ENCODE measurements at regions not wholly inside any gene's neighbourhood (a gene's known extent, or its start where the extent isn't known, plus 50 kb on each side); places are given as distances from the start of the nearest gene placed in this dataset.

- Histone ChIP-seq H3K9me3 (no peaks in the 10 kb centered on the region), H3K27me3 (replicated peaks in 1 of 7) (peaks cover 0 to 6% (median 0%) of the 10 kb centered on the region in 7 donors), H3K36me3 (no peaks in the 10 kb centered on the region), H3K4me1 (no peaks in the 10 kb centered on the region), H3K27ac (no peak overlapping the region), H3K4me3 (no peak overlapping the region)
- no peak for TF ChIP-seq POLR2AphosphoS5 (IDR thresholded peaks at IDR 0.05)
- no peak for TF ChIP-seq POLR2A (IDR thresholded peaks at IDR 0.05)
- TF ChIP-seq, protein P1, sequence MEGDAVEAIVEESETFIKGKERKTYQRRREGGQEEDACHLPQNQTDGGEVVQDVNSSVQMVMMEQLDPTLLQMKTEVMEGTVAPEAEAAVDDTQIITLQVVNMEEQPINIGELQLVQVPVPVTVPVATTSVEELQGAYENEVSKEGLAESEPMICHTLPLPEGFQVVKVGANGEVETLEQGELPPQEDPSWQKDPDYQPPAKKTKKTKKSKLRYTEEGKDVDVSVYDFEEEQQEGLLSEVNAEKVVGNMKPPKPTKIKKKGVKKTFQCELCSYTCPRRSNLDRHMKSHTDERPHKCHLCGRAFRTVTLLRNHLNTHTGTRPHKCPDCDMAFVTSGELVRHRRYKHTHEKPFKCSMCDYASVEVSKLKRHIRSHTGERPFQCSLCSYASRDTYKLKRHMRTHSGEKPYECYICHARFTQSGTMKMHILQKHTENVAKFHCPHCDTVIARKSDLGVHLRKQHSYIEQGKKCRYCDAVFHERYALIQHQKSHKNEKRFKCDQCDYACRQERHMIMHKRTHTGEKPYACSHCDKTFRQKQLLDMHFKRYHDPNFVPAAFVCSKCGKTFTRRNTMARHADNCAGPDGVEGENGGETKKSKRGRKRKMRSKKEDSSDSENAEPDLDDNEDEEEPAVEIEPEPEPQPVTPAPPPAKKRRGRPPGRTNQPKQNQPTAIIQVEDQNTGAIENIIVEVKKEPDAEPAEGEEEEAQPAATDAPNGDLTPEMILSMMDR (IDR thresholded peaks at IDR 0.05 in 8 of 11, conservative IDR thresholded peaks at IDR 0.05 in 3 of 11), result no peak
- WGBS, 5 donors, result 67 to 83% (median 77%) methylated on average over 4 of the region's 4 CpGs
- no peak for DNase-seq
- intact Hi-C loops (cut with DNase I; ENCODE audit: low total_unique reads), result no loop called here
Observed at GRCh38 chr13:97883396-97883795, 70.1 kb upstream of the IPO5 start.

DNA sequence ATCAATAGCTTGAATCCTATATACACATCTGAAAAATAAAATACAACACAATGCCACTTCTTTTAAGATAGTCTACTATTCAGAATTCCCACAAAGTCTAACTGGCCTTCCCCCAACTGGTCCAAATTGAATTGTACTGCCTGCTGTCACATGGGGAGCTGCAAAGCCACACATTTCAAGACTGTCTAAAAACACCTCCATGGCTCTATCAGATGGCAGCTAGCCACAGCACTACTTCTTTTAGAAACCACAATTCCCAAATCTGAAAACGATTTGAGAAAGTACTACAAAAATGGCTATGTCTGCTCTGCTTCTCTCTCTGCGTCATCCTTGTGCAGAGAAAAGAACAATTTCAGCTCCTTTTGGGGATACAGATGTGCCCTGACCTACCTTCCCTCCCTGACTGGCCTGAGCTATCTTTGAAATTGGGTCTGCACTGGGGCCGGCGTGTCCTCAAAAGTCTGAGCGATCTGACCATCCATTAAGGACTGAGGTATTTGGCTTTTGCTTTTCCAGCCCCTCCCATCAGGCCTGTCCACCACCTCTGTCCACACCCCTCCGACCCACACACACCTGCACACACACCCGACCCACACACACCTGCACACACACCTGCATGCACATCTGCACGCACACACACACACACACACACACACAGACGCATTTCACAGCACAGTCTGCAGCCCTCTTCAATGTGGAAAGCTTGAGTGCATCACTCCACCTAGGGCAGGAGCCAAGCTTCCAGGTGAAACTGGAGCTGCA lies 68.6 kb upstream of the IPO5 start:
- intact Hi-C loops (cut with DNase I; ENCODE audit: low total_unique reads), result no loop called here
- TF ChIP-seq POLR2AphosphoS5 (IDR thresholded peaks at IDR 0.05), result no peak
- TF ChIP-seq, protein P1 (IDR thresholded peaks at IDR 0.05 in 8 of 11, conservative IDR thresholded peaks at IDR 0.05 in 3 of 11), result no peak
- TF ChIP-seq POLR2A (IDR thresholded peaks at IDR 0.05), result no peak
- H3K4me1 ChIP-seq, result no peaks in the 10 kb centered on the region
- H3K27me3 ChIP-seq (replicated peaks in 1 of 7), result peaks cover 0 to 6% (median 0%) of the 10 kb centered on the region in 7 donors
- H3K36me3 ChIP-seq, result no peaks in the 10 kb centered on the region
- no peaks in the 10 kb centered on the region for H3K9me3 ChIP-seq
- H3K4me3 ChIP-seq, result no peak overlapping the region
- WGBS, 5 donors, result 79 to 90% (median 86%) methylated on average over 9 of the region's 9 CpGs
- H3K27ac ChIP-seq, result no peak overlapping the region
- no peak for DNase-seq

- no peaks in the 10 kb centered on the region for H3K36me3 ChIP-seq
- H3K4me3 ChIP-seq, result no peak overlapping the region
- DNase-seq, result no peak
- H3K27me3 ChIP-seq (replicated peaks in 1 of 7), result peaks cover 0 to 6% (median 0%) of the 10 kb centered on the region in 7 donors
- no peak overlapping the region for H3K27ac ChIP-seq
- intact Hi-C loops (cut with DNase I; ENCODE audit: low total_unique reads), result no loop called here
- no peak for TF ChIP-seq POLR2A (IDR thresholded peaks at IDR 0.05)
- TF ChIP-seq, protein P1 (IDR thresholded peaks at IDR 0.05 in 8 of 11, conservative IDR thresholded peaks at IDR 0.05 in 3 of 11), result no peak
- TF ChIP-seq POLR2AphosphoS5 (IDR thresholded peaks at IDR 0.05), result no peak
- WGBS, 5 donors, result 84 to 96% (median 91%) methylated on average over 2 of the region's 2 CpGs
- H3K4me1 ChIP-seq, result no peaks in the 10 kb centered on the region
- H3K9me3 ChIP-seq, result no peaks in the 10 kb centered on the region
Observed at GRCh38 chr13:97885641-97886040, 67.8 kb upstream of the IPO5 start.

- Histone ChIP-seq H3K27me3 (replicated peaks in 1 of 7) (no peaks in the 10 kb centered on the region), H3K9me3 (peaks cover 0 to 4% (median 0%) of the 10 kb centered on the region in 8 donors), H3K4me3 (no peak overlapping the region), H3K36me3 (no peaks in the 10 kb centered on the region), H3K4me1 (no peaks in the 10 kb centered on the region), H3K27ac (no peak overlapping the region)
- intact Hi-C loops (cut with DNase I; ENCODE audit: low total_unique reads), result no loop called here
- DNase-seq, result no peak
- 48 to 82% (median 57%) methylated on average over 1 of the region's 1 CpG for WGBS, 5 donors
- no peak for TF ChIP-seq POLR2AphosphoS5 (IDR thresholded peaks at IDR 0.05)
- TF ChIP-seq, protein P1 (IDR thresholded peaks at IDR 0.05 in 8 of 11, conservative IDR thresholded peaks at IDR 0.05 in 3 of 11), result no peak
- no peak for TF ChIP-seq POLR2A (IDR thresholded peaks at IDR 0.05)
Observed at GRCh38 chr13:97889803-97890202, 63.7 kb upstream of the IPO5 start.
